ENCODE measurements at regions not wholly inside any gene's neighbourhood (a gene's known extent, or its start where the extent isn't known, plus 50 kb on each side); places are given as distances from the start of the nearest gene placed in this dataset.

- peak; percentile 32 for TF ChIP-seq CTCF (IDR thresholded peaks at IDR 0.05)
- DNase-seq (peak in 1 of 3 donors; percentile 41), ATAC-seq (no peak)
- intact Hi-C loops (cut with DNase I, micrococcal nuclease): no loop called here
- no peaks in the 10 kb centered on the region for H3K9me3 ChIP-seq
- no peaks in the 10 kb centered on the region for H3K4me1 ChIP-seq (ENCODE audit: low read depth)
- no peaks in the 10 kb centered on the region for H3K36me3 ChIP-seq (ENCODE audit: low read depth)
- no peak overlapping the region for H3K4me3 ChIP-seq
Measured at GRCh38 chr9:80175286-80176150, 603.8 kb downstream of the TLE4 start.

- ATAC-seq: no peak
- no peak for TF ChIP-seq CTCF (IDR thresholded peaks at IDR 0.05)
Measured at GRCh38 chr9:80163889-80164288, 592.1 kb downstream of the TLE4 start.

GRCh38 chr9:80158554-80159170 lies 586.9 kb downstream of the TLE4 start:
- DNase-seq: no peak
- no peaks in the 10 kb centered on the region for H3K9me3 ChIP-seq
- H3K36me3 ChIP-seq (ENCODE audit: low read depth): no peaks in the 10 kb centered on the region
- H3K4me1 ChIP-seq (ENCODE audit: low read depth): no peaks in the 10 kb centered on the region
- no peak overlapping the region for H3K4me3 ChIP-seq
- ATAC-seq: no peak
- TF ChIP-seq CTCF (IDR thresholded peaks at IDR 0.05): no peak
- intact Hi-C loops (cut with DNase I, micrococcal nuclease): no loop called here

More at GRCh38 chr9:80163889-80164288, 592.1 kb downstream of the TLE4 start:
- DNase-seq: no peak
- Histone ChIP-seq H3K36me3 (ENCODE audit: low read depth) (no peaks in the 10 kb centered on the region), H3K9me3 (no peaks in the 10 kb centered on the region), H3K4me3 (no peak overlapping the region), H3K4me1 (ENCODE audit: low read depth) (no peaks in the 10 kb centered on the region)
- intact Hi-C loops (cut with DNase I, micrococcal nuclease): no loop called here

- Histone ChIP-seq H3K4me3 (no peak overlapping the region), H3K9me3 (no peaks in the 10 kb centered on the region), H3K4me1 (ENCODE audit: low read depth) (no peaks in the 10 kb centered on the region), H3K36me3 (ENCODE audit: low read depth) (no peaks in the 10 kb centered on the region)
- ATAC-seq (no peak), DNase-seq (no peak)
- intact Hi-C loops (cut with DNase I, micrococcal nuclease): no loop called here
- TF ChIP-seq CTCF (IDR thresholded peaks at IDR 0.05): no peak
Measured at GRCh38 chr9:80158131-80158530, 586.4 kb downstream of the TLE4 start.

GRCh38 chr9:80157561-80157983 lies 585.8 kb downstream of the TLE4 start:
- TF ChIP-seq CTCF (IDR thresholded peaks at IDR 0.05): no peak
- H3K36me3 ChIP-seq (ENCODE audit: low read depth): no peaks in the 10 kb centered on the region
- ATAC-seq (no peak), DNase-seq (no peak)
- H3K4me1 ChIP-seq (ENCODE audit: low read depth): no peaks in the 10 kb centered on the region
- no peak overlapping the region for H3K4me3 ChIP-seq
- intact Hi-C loops (cut with DNase I, micrococcal nuclease): no loop called here
- no peaks in the 10 kb centered on the region for H3K9me3 ChIP-seq
